Transverse colon (tissue), 4 donors: ENCODE measurements at regions not wholly inside any gene's neighbourhood (a gene's known extent, or its start where the extent isn't known, plus 50 kb on each side); places are given as distances from the start of the nearest gene placed in this dataset.

Experiments
- DNase-seq: peaks from one replicate; pipeline ENCODE4 v3.0.0-alpha.2; 2019
- H3K27ac ChIP-seq, 4 donors: fragments of 200-600 bp; sonication (generic); 2 replicates each; pipeline ENCODE4 v1.5.1; 2016 to 2018; ENCODE audit warnings: inconsistent platforms in 4 of 4
- H3K27me3 ChIP-seq: fragments of 200-600 bp; sonication (generic); 2 replicates; pipeline ENCODE4 v1.5.1; 2017; ENCODE audit warnings: inconsistent platforms
- H3K36me3 ChIP-seq, 4 donors: fragments of 200-600 bp; sonication (generic); 2 replicates each; pipeline ENCODE4 v1.5.1; 2017 to 2019; ENCODE audit warnings: inconsistent platforms in 4 of 4
- H3K4me1 ChIP-seq, 4 donors: fragments of 200-600 bp; sonication (generic); 2 replicates each; pipeline ENCODE4 v1.5.1; 2017 to 2020; ENCODE audit warnings: inconsistent platforms in 4 of 4
- H3K4me3 ChIP-seq, 4 donors: fragments of 200-600 bp; sonication (generic); 1 replicate in 1 of 4; 2 replicates in 3 of 4; pipeline versions ENCODE4 v1.5.1 to v1.6.1; 2017 to 2019; ENCODE audit warnings: inconsistent platforms in 4 of 4
- H3K9me3 ChIP-seq, 2 donors: fragments of 200-600 bp; sonication (generic); 2 replicates each; pipeline ENCODE4 v1.5.1; 2017 to 2019; ENCODE audit warnings: inconsistent platforms in 2 of 2
- CTCF ChIP-seq, 5 experiments: fragments of 200-600 bp in 3 of 5; fragments of 450-650 bp in 2 of 5; sonication (generic) in 3 of 5; IDR thresholded peaks; 1 replicate in 2 of 5; 2 replicates in 3 of 5; pipeline ENCODE4 v1.5.1; 2016 to 2017; ENCODE audit warnings: antibody characterized with exemption in 5 of 5, inconsistent platforms in 3 of 5, mild to moderate bottlenecking in 2 of 5, moderate library complexity in 1 of 5
- EP300 ChIP-seq: sonication (generic); formaldehyde crosslinking; IDR thresholded peaks from one replicate; pipeline ENCODE4 v1.6.1; 2017; ENCODE audit warnings: antibody characterized with exemption, low read depth
- POLR2A ChIP-seq: fragments of 450-650 bp; IDR thresholded peaks from one replicate; pipeline ENCODE4 v1.6.1; 2016; ENCODE audit warnings: antibody characterized with exemption, mild to moderate bottlenecking, moderate library complexity
- POLR2AphosphoS5 ChIP-seq, 3 donors: sonication (generic); formaldehyde crosslinking; IDR thresholded peaks; one replicate each; pipeline ENCODE4 v1.6.1; 2016; ENCODE audit warnings: antibody characterized with exemption in 3 of 3
- WGBS, 2 donors: methylation state at CpG; one replicate each; pipeline ENCODE4 v1.1.5; 2018; ENCODE audit warnings: low coverage in 1 of 2; 5-methylcytosine and 5-hydroxymethylcytosine counted together
- in situ Hi-C, 4 donors: fragments of 200-750 bp; cut with MboI; loops; one replicate each; pipeline versions ENCODE4 v1.15.0 to v1.15.1; 2017; ENCODE audit warnings: low sequenced_read_pairs in 3 of 4, low pct_ligation_motif_present in 1 of 4, low pct_unique_long_range_greater_than_20kb in 1 of 4
- intact Hi-C: fragments of 100-400 bp; cut with DNase I; formaldehyde crosslinking; loops from one replicate; pipeline ENCODE4 v1.15.1; 2023; ENCODE audit warnings: low total_unique reads

GRCh38 chr15:62866366-62866765 is 176.2 kb upstream of the TPM1 start:
- intact Hi-C loops (no loop called here), in situ Hi-C loops (no loop called here)
- no peaks in the 10 kb centered on the region for H3K9me3 ChIP-seq
- H3K36me3 ChIP-seq: no peaks in the 10 kb centered on the region
- 75 to 88% methylated on average over 2 to 6 of the region's 6 CpGs for WGBS, 2 donors
- peak overlapping the region; percentile 42 to 84 (median 76) for H3K27ac ChIP-seq
- no peak overlapping the region for H3K4me3 ChIP-seq
- TF ChIP-seq EP300 (no peak), POLR2A (no peak), CTCF (IDR thresholded peaks at IDR 0.05) (no peak), POLR2AphosphoS5 (IDR thresholded peaks at IDR 0.05) (no peak)
- no peak for DNase-seq
- H3K27me3 ChIP-seq: no peaks in the 10 kb centered on the region
- H3K4me1 ChIP-seq: peaks cover 6 to 43% (median 22%) of the 10 kb centered on the region in 4 donors

DNA sequence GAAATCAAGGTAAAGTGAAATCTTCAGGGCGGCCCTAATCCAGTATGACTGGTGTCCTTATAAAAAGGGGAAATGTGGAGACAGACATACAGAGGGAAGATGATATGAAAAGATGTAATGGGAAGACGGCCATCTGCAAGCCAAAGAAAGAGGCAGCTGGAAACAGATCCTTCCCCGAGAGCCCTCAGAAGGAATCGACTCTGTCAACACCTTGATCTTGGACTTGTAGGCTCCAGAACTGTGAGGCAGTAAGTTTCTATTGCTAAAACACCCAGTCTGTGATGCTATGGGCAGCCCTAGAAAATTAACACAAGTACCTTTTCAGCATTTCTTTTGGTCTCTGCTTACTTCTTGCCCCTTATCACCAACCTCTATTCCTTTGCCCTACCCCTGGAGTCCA is 174.7 kb upstream of the TPM1 start:
- no peak for DNase-seq
- Histone ChIP-seq H3K4me3 (no peak overlapping the region), H3K9me3 (no peaks in the 10 kb centered on the region), H3K27ac (peak overlapping the region; percentile 70 to 84 (median 78)), H3K36me3 (no peaks in the 10 kb centered on the region), H3K4me1 (peaks cover 6 to 43% (median 26%) of the 10 kb centered on the region in 4 donors), H3K27me3 (no peaks in the 10 kb centered on the region)
- in situ Hi-C loops (no loop called here), intact Hi-C loops (no loop called here)
- WGBS, 2 donors: 86 to 97% methylated on average over 4 of the region's 4 CpGs
- TF ChIP-seq CTCF (IDR thresholded peaks at IDR 0.05) (no peak), EP300 (no peak), POLR2AphosphoS5 (IDR thresholded peaks at IDR 0.05) (no peak), POLR2A (no peak)

- 43 to 44% methylated on average over 6 of the region's 6 CpGs for WGBS, 2 donors
- DNase-seq: no peak
- Histone ChIP-seq H3K9me3 (no peaks in the 10 kb centered on the region), H3K4me3 (no peak overlapping the region), H3K36me3 (no peaks in the 10 kb centered on the region), H3K4me1 (peaks cover 6 to 44% (median 28%) of the 10 kb centered on the region in 4 donors), H3K27ac (peak overlapping the region; percentile 70 to 84 (median 78)), H3K27me3 (no peaks in the 10 kb centered on the region)
- in situ Hi-C loops: no loop called here
- TF ChIP-seq POLR2AphosphoS5 (IDR thresholded peaks at IDR 0.05): peak in 2 of 3 donors; percentile 36 to 58
- no peak for TF ChIP-seq CTCF (IDR thresholded peaks at IDR 0.05)
- TF ChIP-seq EP300: peak; percentile 60
- intact Hi-C loops: no loop called here
Observed at GRCh38 chr15:62868507-62868906, 174.0 kb upstream of the TPM1 start.

DNA sequence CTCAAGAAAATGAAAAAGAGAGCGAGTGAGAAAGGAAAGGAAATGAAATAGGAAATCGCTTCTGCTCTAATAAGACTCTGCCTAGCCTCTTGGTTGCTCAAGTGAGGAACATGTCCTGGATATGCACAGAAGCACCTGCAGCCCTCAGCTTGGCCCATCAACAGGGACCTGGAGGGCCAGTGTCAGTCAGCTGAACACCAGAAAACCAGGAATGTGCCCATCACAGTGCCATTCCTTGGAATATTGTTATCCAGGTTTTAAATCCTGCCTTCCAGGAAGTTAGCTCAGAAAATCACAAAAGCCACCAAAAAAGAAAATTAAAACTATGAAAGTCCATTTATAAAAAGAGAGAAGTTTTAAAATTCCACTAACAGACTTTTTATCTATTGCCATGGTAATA is 173.4 kb upstream of the TPM1 start:
- in situ Hi-C loops (no loop called here), intact Hi-C loops (no loop called here)
- TF ChIP-seq POLR2AphosphoS5 (IDR thresholded peaks at IDR 0.05) (no peak), EP300 (no peak), CTCF (IDR thresholded peaks at IDR 0.05) (no peak), POLR2A (no peak)
- no peak for DNase-seq
- Histone ChIP-seq H3K4me1 (peaks cover 6 to 50% (median 34%) of the 10 kb centered on the region in 4 donors), H3K4me3 (no peak overlapping the region), H3K9me3 (no peaks in the 10 kb centered on the region), H3K27ac (peak overlapping the region; percentile 70 to 84 (median 78)), H3K27me3 (no peaks in the 10 kb centered on the region), H3K36me3 (no peaks in the 10 kb centered on the region)
- 85% methylated on average over 2 of the region's 2 CpGs; no CpG with 5 or more reads in 1 of the 2 donors for WGBS, 2 donors
